Type B pancreatic cell (in vitro differentiated cells): ENCODE measurements at regions not wholly inside any gene's neighbourhood (a gene's known extent, or its start where the extent isn't known, plus 50 kb on each side); places are given as distances from the start of the nearest gene placed in this dataset.

Experiments used
- DNase-seq: peaks from one replicate; pipeline ENCODE4 v3.0.0; 2021; ENCODE audit warnings: mixed read lengths; ENCODE audit not compliant: unreplicated experiment; ENCODE audit errors: extremely low spot score
- H3K27ac Mint-ChIP-seq: 2 replicates; pipeline ENCODE4 v1.8.0; 2021; ENCODE audit warnings: mild to moderate bottlenecking, mixed read lengths
- H3K27me3 Mint-ChIP-seq: 2 replicates; pipeline ENCODE4 v1.8.0; 2021; ENCODE audit warnings: mixed read lengths
- H3K36me3 Mint-ChIP-seq: 2 replicates; pipeline ENCODE4 v1.8.0; 2021; ENCODE audit warnings: mixed read lengths
- H3K4me1 Mint-ChIP-seq: one replicate; pipeline ENCODE4 v1.8.0; 2021; ENCODE audit warnings: mixed read lengths; ENCODE audit not compliant: unreplicated experiment
- H3K4me3 Mint-ChIP-seq: 2 replicates; pipeline ENCODE4 v1.8.0; 2021; ENCODE audit warnings: mild to moderate bottlenecking, mixed read lengths
- H3K9me3 Mint-ChIP-seq: 2 replicates; pipeline ENCODE4 v1.8.0; 2021; ENCODE audit warnings: mixed read lengths
- CTCF ChIP-seq: fragments of 200-600 bp; sonication (generic); conservative IDR thresholded peaks from 2 replicates; pipeline ENCODE4 v1.5.0; 2021; ENCODE audit warnings: antibody characterized with exemption, mild to moderate bottlenecking

- H3K27me3 Mint-ChIP-seq = no peaks in the 10 kb centered on the region
- DNase-seq = no peak
These were observed 336.5 kb upstream of the TGFBR2 start for GRCh38 chr3:30269751-30270445.

GRCh38 chr3:30271781-30272180 lies 334.6 kb upstream of the TGFBR2 start:
- H3K27me3 Mint-ChIP-seq = no peaks in the 10 kb centered on the region
- H3K36me3 Mint-ChIP-seq = no peaks in the 10 kb centered on the region
- no peak for TF ChIP-seq CTCF
- no peak overlapping the region for H3K4me3 Mint-ChIP-seq
- peaks cover 14% of the 10 kb centered on the region for H3K4me1 Mint-ChIP-seq
- DNase-seq = no peak
- peaks cover 6% of the 10 kb centered on the region for H3K9me3 Mint-ChIP-seq
- H3K27ac Mint-ChIP-seq = no peak overlapping the region

More at GRCh38 chr3:30269751-30270445, 336.5 kb upstream of the TGFBR2 start:
- TF ChIP-seq CTCF = no peak
- H3K27ac Mint-ChIP-seq = no peak overlapping the region
- peaks cover 9% of the 10 kb centered on the region for H3K9me3 Mint-ChIP-seq
- no peaks in the 10 kb centered on the region for H3K36me3 Mint-ChIP-seq
- peaks cover 18% of the 10 kb centered on the region for H3K4me1 Mint-ChIP-seq
- H3K4me3 Mint-ChIP-seq = no peak overlapping the region

GRCh38 chr3:30273304-30274072 lies 332.9 kb upstream of the TGFBR2 start:
- peaks cover 12% of the 10 kb centered on the region for H3K9me3 Mint-ChIP-seq
- TF ChIP-seq CTCF = no peak
- no peaks in the 10 kb centered on the region for H3K27me3 Mint-ChIP-seq
- H3K36me3 Mint-ChIP-seq = peaks cover 2% of the 10 kb centered on the region
- peaks cover 7% of the 10 kb centered on the region for H3K4me1 Mint-ChIP-seq
- no peak for DNase-seq
- H3K27ac Mint-ChIP-seq = no peak overlapping the region
- no peak overlapping the region for H3K4me3 Mint-ChIP-seq

- no peak overlapping the region for H3K27ac Mint-ChIP-seq
- no peak for TF ChIP-seq CTCF
- H3K36me3 Mint-ChIP-seq = peaks cover 3% of the 10 kb centered on the region
- no peak for DNase-seq
- peaks cover 7% of the 10 kb centered on the region for H3K4me1 Mint-ChIP-seq
- H3K27me3 Mint-ChIP-seq = no peaks in the 10 kb centered on the region
- H3K4me3 Mint-ChIP-seq = no peak overlapping the region
- H3K9me3 Mint-ChIP-seq = peaks cover 12% of the 10 kb centered on the region
These were observed 328.9 kb upstream of the TGFBR2 start for GRCh38 chr3:30277494-30277893.

- H3K4me3 Mint-ChIP-seq = no peak overlapping the region
- H3K27me3 Mint-ChIP-seq = no peaks in the 10 kb centered on the region
- no peak overlapping the region for H3K27ac Mint-ChIP-seq
- H3K4me1 Mint-ChIP-seq = peaks cover 5% of the 10 kb centered on the region
- DNase-seq = no peak
- H3K36me3 Mint-ChIP-seq = peaks cover 3% of the 10 kb centered on the region
- peaks cover 7% of the 10 kb centered on the region for H3K9me3 Mint-ChIP-seq
- TF ChIP-seq CTCF = no peak
These were observed 324.9 kb upstream of the TGFBR2 start for GRCh38 chr3:30281526-30281925.
